Non-pigmented ciliary epithelial cell (primary cell): ENCODE measurements at regions not wholly inside any gene's neighbourhood (a gene's known extent, or its start where the extent isn't known, plus 50 kb on each side); places are given as distances from the start of the nearest gene placed in this dataset.
"Not testable (repeated sequence)": the region's sequence is repeated elsewhere in the genome, so short reads cannot be mapped to it uniquely, and the experiment has no call there.

Experiments
- DNase-seq: peaks from one replicate; pipeline ENCODE4 v3.0.0-alpha.2; 2010; ENCODE audit warnings: low read depth

- DNase-seq, result no peak
These were observed 128.4 kb upstream of the MPHOSPH6 start for GRCh38 chr16:82298472-82298871.

GRCh38 chr16:82295290-82296201 lies 125.5 kb upstream of the MPHOSPH6 start:
- DNase-seq, result no peak

- DNase-seq, result no peak
These were observed 123.6 kb upstream of the MPHOSPH6 start for GRCh38 chr16:82293671-82294070.

GRCh38 chr16:82287937-82288336 lies 117.9 kb upstream of the MPHOSPH6 start:
- no peak for DNase-seq

GRCh38 chr16:82282662-82283061 lies 112.6 kb upstream of the MPHOSPH6 start:
- no peak for DNase-seq

GRCh38 chr16:82281544-82281943 lies 111.5 kb upstream of the MPHOSPH6 start:
- DNase-seq, result no peak

DNA sequence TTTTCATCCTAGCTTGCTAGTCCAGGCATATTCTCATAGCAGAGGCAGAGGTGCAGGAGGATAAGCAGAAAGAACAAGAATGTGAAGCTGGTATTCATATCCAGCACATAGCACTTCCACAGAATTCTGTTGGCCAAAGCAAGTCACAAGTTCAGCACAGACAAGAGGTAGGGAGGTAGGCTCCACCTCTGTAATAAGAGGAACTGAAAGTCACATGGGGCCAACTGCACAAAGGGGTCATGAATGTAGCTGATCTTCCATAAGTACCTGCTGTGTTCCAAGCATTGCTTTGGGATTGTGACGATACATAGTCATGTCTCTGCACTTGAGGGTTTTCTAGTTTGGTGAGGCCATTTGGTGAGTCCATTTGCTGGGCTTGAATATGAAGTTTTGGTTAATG lies 110.8 kb upstream of the MPHOSPH6 start:
- DNase-seq, result no peak

DNA sequence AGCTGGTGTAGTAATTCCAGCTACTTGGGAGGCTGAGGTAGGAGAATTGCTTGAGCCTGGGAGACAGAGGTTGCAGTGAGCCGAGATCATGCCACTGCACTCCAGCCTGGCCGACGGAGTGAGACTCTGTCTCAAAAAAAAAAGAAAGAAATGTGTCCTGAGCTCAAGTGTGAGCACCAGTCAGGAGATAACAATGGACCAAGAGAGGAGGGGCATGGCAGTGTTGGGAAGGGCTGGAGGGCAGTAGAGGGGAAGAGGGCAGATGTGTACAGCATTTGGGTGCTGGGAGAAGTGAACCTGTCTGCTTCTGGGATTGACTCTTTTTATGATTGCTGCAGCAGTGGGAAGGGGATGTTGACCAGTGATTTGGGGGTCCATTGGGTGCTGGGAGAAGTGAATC lies 105.3 kb upstream of the MPHOSPH6 start:
- not testable (repeated sequence) for DNase-seq

GRCh38 chr16:82271636-82272035 lies 101.6 kb upstream of the MPHOSPH6 start:
- DNase-seq, result no peak

- DNase-seq, result not testable (repeated sequence)
These were observed 97.7 kb upstream of the MPHOSPH6 start for GRCh38 chr16:82267675-82268074.

- DNase-seq, result no peak
These were observed 95.8 kb upstream of the MPHOSPH6 start for GRCh38 chr16:82265809-82266208.

DNA sequence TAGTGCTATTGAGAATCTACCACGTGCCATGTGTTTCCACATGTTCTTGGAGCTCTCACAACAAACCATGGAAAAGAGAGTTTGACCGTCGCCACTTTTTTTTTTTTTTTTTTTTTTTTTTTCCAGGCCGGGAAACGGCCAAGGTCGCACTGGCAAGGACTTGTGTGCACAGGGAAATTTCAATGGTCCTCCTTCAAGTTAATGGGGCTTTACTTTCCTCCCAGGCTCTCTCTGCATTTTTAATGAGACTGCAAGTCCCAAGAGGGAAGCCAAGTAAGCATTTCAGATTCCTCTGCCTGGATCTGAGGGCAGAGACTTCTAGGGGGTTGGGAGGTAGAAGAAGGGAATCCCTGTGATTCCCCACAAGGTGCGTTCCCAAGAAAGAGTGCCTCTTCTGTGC lies 94.7 kb upstream of the MPHOSPH6 start:
- DNase-seq, result no peak

GRCh38 chr16:82263521-82264143 lies 93.6 kb upstream of the MPHOSPH6 start:
- DNase-seq, result no peak

GRCh38 chr16:82262244-82262643 lies 92.2 kb upstream of the MPHOSPH6 start:
- no peak for DNase-seq

DNA sequence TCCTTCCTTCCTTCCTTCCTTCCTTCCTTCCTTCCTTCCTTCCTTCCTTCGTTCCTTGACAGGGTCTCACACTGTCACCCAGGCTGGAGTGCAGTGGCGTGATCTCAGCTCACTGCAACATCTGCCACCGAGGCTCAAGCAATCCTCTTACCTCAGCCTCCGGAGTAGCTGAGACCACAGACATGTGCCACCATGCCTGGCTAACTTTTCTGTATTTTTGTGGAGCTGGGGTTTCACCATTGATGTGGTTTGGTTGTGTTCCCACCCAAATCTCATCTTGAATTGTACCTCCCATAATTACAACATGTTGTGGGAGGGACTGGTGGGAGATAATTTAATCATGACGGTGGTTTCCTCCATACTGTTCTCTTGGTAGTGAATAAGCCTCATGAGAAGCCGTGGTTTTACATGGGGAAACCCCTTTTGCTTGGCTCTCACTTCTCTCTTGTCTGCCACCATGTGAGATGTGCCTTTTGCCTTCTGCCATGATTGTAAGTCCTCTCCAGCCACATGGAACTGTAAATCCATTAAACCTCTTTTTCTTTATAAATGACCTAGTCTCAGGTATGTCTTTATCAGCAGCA lies 90.3 kb upstream of the MPHOSPH6 start:
- DNase-seq, result no peak

- no peak for DNase-seq
These were observed 89.7 kb upstream of the MPHOSPH6 start for GRCh38 chr16:82259731-82260130.

- no peak for DNase-seq
These were observed 88.0 kb upstream of the MPHOSPH6 start for GRCh38 chr16:82257990-82258389.

- DNase-seq, result no peak
These were observed 82.6 kb upstream of the MPHOSPH6 start for GRCh38 chr16:82252582-82252981.

DNA sequence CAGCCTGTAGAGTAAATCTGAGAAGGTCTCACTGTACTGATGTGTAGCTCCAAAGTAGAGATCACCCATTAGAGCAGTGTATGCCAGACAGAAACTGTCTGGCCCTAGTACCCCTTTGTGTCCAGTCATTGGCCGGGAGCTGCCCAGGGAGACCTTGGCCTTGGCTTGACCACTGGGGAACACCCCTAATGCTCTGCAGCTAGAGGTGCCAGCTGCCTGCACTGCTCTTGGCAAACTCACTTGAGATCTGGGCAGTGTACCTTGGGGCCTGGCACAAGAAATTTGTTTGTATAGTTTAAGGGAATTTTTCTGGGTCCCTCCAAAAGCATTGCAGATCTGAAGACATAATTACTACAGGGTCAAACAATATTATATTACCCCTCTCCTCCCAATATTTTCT lies 78.7 kb upstream of the MPHOSPH6 start:
- no peak for DNase-seq

DNA sequence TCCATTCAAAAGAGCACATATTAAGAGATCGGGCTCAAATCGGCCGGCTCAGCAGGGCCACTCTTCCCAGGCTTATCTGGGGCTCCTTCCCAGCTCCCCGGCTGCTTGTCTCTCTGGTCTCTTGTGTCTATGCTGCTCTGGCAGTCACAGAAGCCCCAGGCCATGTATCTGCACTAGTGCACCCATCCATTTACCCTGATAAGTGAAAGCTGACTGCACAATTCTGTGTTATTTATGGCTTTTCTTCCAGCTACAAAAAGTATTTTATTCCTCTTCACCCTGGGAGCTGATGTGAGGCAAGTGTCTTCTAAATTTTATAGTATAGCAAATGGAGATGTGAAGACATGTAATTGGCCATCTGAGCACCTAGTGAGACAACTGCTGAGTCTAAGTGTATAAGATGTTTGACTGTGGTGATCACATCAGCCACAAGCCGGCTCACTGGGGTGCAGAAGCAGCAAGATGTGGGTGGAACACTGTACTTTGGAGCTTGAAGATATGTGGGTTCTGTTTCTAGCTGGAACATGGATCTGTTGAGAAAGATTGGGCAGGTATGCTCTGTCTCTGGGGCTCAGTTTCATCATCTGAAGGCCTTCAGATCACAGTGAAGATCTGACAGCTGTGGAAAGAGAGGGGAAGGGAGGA lies 78.1 kb upstream of the MPHOSPH6 start:
- no peak for DNase-seq

GRCh38 chr16:82242201-82242600 lies 72.2 kb upstream of the MPHOSPH6 start:
- no peak for DNase-seq

- DNase-seq, result no peak
These were observed 71.5 kb upstream of the MPHOSPH6 start for GRCh38 chr16:82241469-82242052.
